SK-N-MC (cell line): ENCODE measurements at regions not wholly inside any gene's neighbourhood (a gene's known extent, or its start where the extent isn't known, plus 50 kb on each side); places are given as distances from the start of the nearest gene placed in this dataset.

ENCODE experiments used
- DNase-seq: peaks from one replicate; pipeline ENCODE4 v3.0.0-alpha.2; 2011; ENCODE audit warnings: low read depth, low spot score
- H3K27ac ChIP-seq: fragments of 200-600 bp; sonication (generic); 2 replicates; pipeline ENCODE4 v1.5.1; 2016; ENCODE audit warnings: mixed run types
- H3K36me3 ChIP-seq: fragments of 200-600 bp; sonication (generic); 2 replicates; pipeline ENCODE4 v1.6.1; 2017; ENCODE audit warnings: antibody characterized with exemption, low read length, mixed read lengths; ENCODE audit not compliant: insufficient read depth
- H3K4me3 ChIP-seq: fragments of 200-600 bp; sonication (generic); 2 replicates; pipeline ENCODE4 v1.5.1; 2016
- H3K9ac ChIP-seq: fragments of 200-600 bp; sonication (generic); 2 replicates; pipeline ENCODE4 v1.8.0; 2017; ENCODE audit warnings: mixed run types, mixed read lengths; ENCODE audit not compliant: insufficient read length
- H3K9me3 ChIP-seq: fragments of 200-600 bp; sonication (generic); 2 replicates; pipeline ENCODE4 v1.6.1; 2017; ENCODE audit warnings: low read depth, mild to moderate bottlenecking, antibody characterized with exemption, low read length, moderate library complexity, mixed read lengths
- EZH2 ChIP-seq: fragments of 200-600 bp; sonication (generic); IDR thresholded peaks from one replicate; pipeline ENCODE4 v1.6.1; 2017; ENCODE audit warnings: antibody characterized with exemption
- FOXP2 ChIP-seq: optimal IDR thresholded peaks from 2 replicates; pipeline ENCODE3; 2011; ENCODE audit warnings: mild to moderate bottlenecking, moderate library complexity; ENCODE audit not compliant: insufficient read depth; ENCODE audit errors: extremely low read length, control extremely low read depth
- POLR2AphosphoS5 ChIP-seq: IDR thresholded peaks from 2 replicates; pipeline ENCODE4 v1.6.1; 2012; ENCODE audit warnings: mild to moderate bottlenecking, low read depth, low read length, borderline replicate concordance

- Histone ChIP-seq H3K27ac (no peak overlapping the region), H3K4me3 (no peak overlapping the region), H3K9me3 (no peaks in the 10 kb centered on the region), H3K36me3 (no peaks in the 10 kb centered on the region), H3K9ac (no peak overlapping the region)
- DNase-seq = no peak
- TF ChIP-seq FOXP2 (no peak), EZH2 (no peak), POLR2AphosphoS5 (no peak)
Observed at GRCh38 chr7:156080046-156080445, 267.8 kb upstream of the SHH start.

GRCh38 chr7:156079156-156079555 is 266.9 kb upstream of the SHH start:
- H3K4me3 ChIP-seq = no peak overlapping the region
- no peak overlapping the region for H3K27ac ChIP-seq
- no peak overlapping the region for H3K9ac ChIP-seq
- H3K9me3 ChIP-seq = no peaks in the 10 kb centered on the region
- TF ChIP-seq POLR2AphosphoS5 = no peak
- TF ChIP-seq FOXP2 = no peak
- TF ChIP-seq EZH2 = no peak
- no peak for DNase-seq
- no peaks in the 10 kb centered on the region for H3K36me3 ChIP-seq

- no peak for TF ChIP-seq FOXP2
- no peak for TF ChIP-seq EZH2
- no peak for TF ChIP-seq POLR2AphosphoS5
- Histone ChIP-seq H3K4me3 (no peak overlapping the region), H3K9ac (no peak overlapping the region), H3K36me3 (no peaks in the 10 kb centered on the region), H3K9me3 (no peaks in the 10 kb centered on the region), H3K27ac (no peak overlapping the region)
- no peak for DNase-seq
Observed at GRCh38 chr7:156074982-156075615, 262.8 kb upstream of the SHH start.

GRCh38 chr7:156074084-156074483 is 261.8 kb upstream of the SHH start:
- no peak overlapping the region for H3K27ac ChIP-seq
- no peak overlapping the region for H3K4me3 ChIP-seq
- DNase-seq = no peak
- no peaks in the 10 kb centered on the region for H3K36me3 ChIP-seq
- no peak overlapping the region for H3K9ac ChIP-seq
- TF ChIP-seq EZH2 (no peak), POLR2AphosphoS5 (no peak), FOXP2 (no peak)
- H3K9me3 ChIP-seq = no peaks in the 10 kb centered on the region

GRCh38 chr7:156073366-156074052 is 261.2 kb upstream of the SHH start:
- no peak for TF ChIP-seq EZH2
- TF ChIP-seq FOXP2 = no peak
- TF ChIP-seq POLR2AphosphoS5 = no peak
- H3K4me3 ChIP-seq = no peak overlapping the region
- no peak for DNase-seq

GRCh38 chr7:156071612-156072011 is 259.3 kb upstream of the SHH start:
- no peak for TF ChIP-seq FOXP2
- no peak for TF ChIP-seq EZH2
- TF ChIP-seq POLR2AphosphoS5 = no peak
- Histone ChIP-seq H3K9ac (no peak overlapping the region), H3K9me3 (no peaks in the 10 kb centered on the region), H3K36me3 (no peaks in the 10 kb centered on the region), H3K27ac (no peak overlapping the region), H3K4me3 (no peak overlapping the region)
- DNase-seq = no peak

More at GRCh38 chr7:156073366-156074052, 261.2 kb upstream of the SHH start:
- no peak overlapping the region for H3K27ac ChIP-seq
- no peaks in the 10 kb centered on the region for H3K9me3 ChIP-seq
- no peak overlapping the region for H3K9ac ChIP-seq
- H3K36me3 ChIP-seq = no peaks in the 10 kb centered on the region

- Histone ChIP-seq H3K27ac (no peak overlapping the region), H3K4me3 (no peak overlapping the region), H3K9ac (no peak overlapping the region), H3K9me3 (no peaks in the 10 kb centered on the region), H3K36me3 (no peaks in the 10 kb centered on the region)
- no peak for DNase-seq
- TF ChIP-seq FOXP2 = no peak
- TF ChIP-seq EZH2 = no peak
- no peak for TF ChIP-seq POLR2AphosphoS5
Observed at GRCh38 chr7:156069891-156070290, 257.6 kb upstream of the SHH start.

GRCh38 chr7:156067156-156067555 is 254.9 kb upstream of the SHH start:
- TF ChIP-seq FOXP2 = no peak
- no peak for TF ChIP-seq POLR2AphosphoS5
- no peak for TF ChIP-seq EZH2

GRCh38 chr7:156065400-156065799 is 253.1 kb upstream of the SHH start:
- Histone ChIP-seq H3K9ac (no peak overlapping the region), H3K9me3 (no peaks in the 10 kb centered on the region), H3K36me3 (no peaks in the 10 kb centered on the region), H3K27ac (no peak overlapping the region), H3K4me3 (no peak overlapping the region)
- TF ChIP-seq EZH2 (no peak), POLR2AphosphoS5 (no peak), FOXP2 (no peak)
- DNase-seq = no peak

More at GRCh38 chr7:156067156-156067555, 254.9 kb upstream of the SHH start:
- no peak overlapping the region for H3K4me3 ChIP-seq
- no peaks in the 10 kb centered on the region for H3K36me3 ChIP-seq
- no peak for DNase-seq
- no peak overlapping the region for H3K9ac ChIP-seq
- H3K27ac ChIP-seq = no peak overlapping the region
- no peaks in the 10 kb centered on the region for H3K9me3 ChIP-seq
